MM.1S (cell line): ENCODE measurements at regions not wholly inside any gene's neighbourhood (a gene's known extent, or its start where the extent isn't known, plus 50 kb on each side); places are given as distances from the start of the nearest gene placed in this dataset.

Experiments
- EZH2 ChIP-seq: fragments of 300-600 bp; sonication (generic); optimal IDR thresholded peaks from 2 replicates; pipeline ENCODE3; 2017; ENCODE audit warnings: low read depth, mild to moderate bottlenecking, antibody characterized with exemption, low read length, mixed read lengths
- EZH2phosphoT487 ChIP-seq: fragments of 300-600 bp; sonication (generic); IDR thresholded peaks from 2 replicates; pipeline ENCODE4 v1.6.1; 2018; ENCODE audit warnings: antibody characterized with exemption, low read length
- TF ChIP-seq, protein P1 (sequence below): fragments of 300-600 bp; sonication (generic); IDR thresholded peaks from 2 replicates; pipeline ENCODE4 v1.5.1; 2016; ENCODE audit warnings: antibody characterized with exemption, low read length, mixed read lengths

DNA sequence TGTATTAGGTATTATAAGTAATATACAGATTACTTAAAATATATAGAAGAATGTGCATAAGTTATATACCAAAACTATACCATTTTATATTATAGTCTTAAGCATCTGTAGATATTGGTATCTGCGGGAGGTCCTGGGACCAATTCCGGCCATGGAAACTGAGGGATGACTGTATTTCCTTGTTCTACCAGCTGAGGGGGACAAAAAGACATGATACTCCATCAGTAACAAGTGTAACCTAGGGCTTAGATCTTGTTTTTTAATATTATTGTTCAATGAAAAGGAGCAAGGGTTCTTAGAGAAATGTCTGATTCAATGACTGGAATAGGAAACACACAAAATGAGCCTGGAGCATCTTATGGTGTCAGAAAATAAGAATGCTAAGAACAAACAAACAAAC is 752.5 kb downstream of the CCSER2 start:
- no peak for TF ChIP-seq EZH2phosphoT487
- no peak for TF ChIP-seq EZH2
- TF ChIP-seq, protein P1, sequence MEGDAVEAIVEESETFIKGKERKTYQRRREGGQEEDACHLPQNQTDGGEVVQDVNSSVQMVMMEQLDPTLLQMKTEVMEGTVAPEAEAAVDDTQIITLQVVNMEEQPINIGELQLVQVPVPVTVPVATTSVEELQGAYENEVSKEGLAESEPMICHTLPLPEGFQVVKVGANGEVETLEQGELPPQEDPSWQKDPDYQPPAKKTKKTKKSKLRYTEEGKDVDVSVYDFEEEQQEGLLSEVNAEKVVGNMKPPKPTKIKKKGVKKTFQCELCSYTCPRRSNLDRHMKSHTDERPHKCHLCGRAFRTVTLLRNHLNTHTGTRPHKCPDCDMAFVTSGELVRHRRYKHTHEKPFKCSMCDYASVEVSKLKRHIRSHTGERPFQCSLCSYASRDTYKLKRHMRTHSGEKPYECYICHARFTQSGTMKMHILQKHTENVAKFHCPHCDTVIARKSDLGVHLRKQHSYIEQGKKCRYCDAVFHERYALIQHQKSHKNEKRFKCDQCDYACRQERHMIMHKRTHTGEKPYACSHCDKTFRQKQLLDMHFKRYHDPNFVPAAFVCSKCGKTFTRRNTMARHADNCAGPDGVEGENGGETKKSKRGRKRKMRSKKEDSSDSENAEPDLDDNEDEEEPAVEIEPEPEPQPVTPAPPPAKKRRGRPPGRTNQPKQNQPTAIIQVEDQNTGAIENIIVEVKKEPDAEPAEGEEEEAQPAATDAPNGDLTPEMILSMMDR = no peak
